PC-3 (cell line): ENCODE measurements at regions not wholly inside any gene's neighbourhood (a gene's known extent, or its start where the extent isn't known, plus 50 kb on each side); places are given as distances from the start of the nearest gene placed in this dataset.

Source experiments
- CTCF ChIP-seq: fragments of 300-600 bp; sonication (generic); conservative IDR thresholded peaks from 2 replicates; pipeline ENCODE4 v1.5.1; 2017; ENCODE audit warnings: antibody characterized with exemption, low read depth, mild to moderate bottlenecking, low read length
- EZH2 ChIP-seq: fragments of 300-600 bp; sonication (generic); IDR thresholded peaks from one replicate; pipeline ENCODE4 v1.6.1; 2017; ENCODE audit warnings: antibody characterized with exemption, mild to moderate bottlenecking, low read length; ENCODE audit not compliant: unreplicated experiment

- no peak for TF ChIP-seq CTCF
- no peak for TF ChIP-seq EZH2
Measured at GRCh38 chr21:41578083-41578482, 70.1 kb upstream of the TMPRSS2 start.
